ENCODE measurements at regions not wholly inside any gene's neighbourhood (a gene's known extent, or its start where the extent isn't known, plus 50 kb on each side); places are given as distances from the start of the nearest gene placed in this dataset.

- no peak for DNase-seq (ENCODE audit: low read depth in 2 of 2)
Observed at GRCh38 chr2:133768256-133768655, 200.0 kb upstream of the NCKAP5 start.

- no peak for DNase-seq (ENCODE audit: low read depth in 2 of 2)
Observed at GRCh38 chr2:133768658-133769435, 200.6 kb upstream of the NCKAP5 start.

- DNase-seq (ENCODE audit: low read depth in 2 of 2), result no peak
Observed at GRCh38 chr2:133773854-133774653, 205.8 kb upstream of the NCKAP5 start.

- no peak for DNase-seq (ENCODE audit: low read depth in 2 of 2)
Observed at GRCh38 chr2:133774654-133775015, 206.4 kb upstream of the NCKAP5 start.

GRCh38 chr2:133776936-133777573 is 208.8 kb upstream of the NCKAP5 start:
- DNase-seq (ENCODE audit: low read depth in 2 of 2), result no peak

GRCh38 chr2:133777574-133777960 is 209.3 kb upstream of the NCKAP5 start:
- no peak for DNase-seq (ENCODE audit: low read depth in 2 of 2)

- peak; percentile 54 to 62 for DNase-seq (ENCODE audit: low read depth in 2 of 2)
Observed at GRCh38 chr2:133780099-133780996, 212.1 kb upstream of the NCKAP5 start.

GRCh38 chr2:133780997-133781513 is 212.8 kb upstream of the NCKAP5 start:
- no peak for DNase-seq (ENCODE audit: low read depth in 2 of 2)

- DNase-seq (ENCODE audit: low read depth in 2 of 2), result peak in 1 of 2 experiments; percentile 16
Observed at GRCh38 chr2:133787207-133787606, 218.9 kb upstream of the NCKAP5 start.

GRCh38 chr2:133787651-133788050 is 219.4 kb upstream of the NCKAP5 start:
- DNase-seq (ENCODE audit: low read depth in 2 of 2), result no peak

- DNase-seq (ENCODE audit: low read depth in 2 of 2), result no peak
Observed at GRCh38 chr2:133788386-133788785, 220.1 kb upstream of the NCKAP5 start.

GRCh38 chr2:133789743-133790142 is 221.5 kb upstream of the NCKAP5 start:
- DNase-seq (ENCODE audit: low read depth in 2 of 2), result no peak

GRCh38 chr2:133790711-133791110 is 222.4 kb upstream of the NCKAP5 start:
- DNase-seq (ENCODE audit: low read depth in 2 of 2), result no peak

GRCh38 chr2:133791191-133791590 is 222.9 kb upstream of the NCKAP5 start:
- peak in 1 of 2 experiments; percentile 19 for DNase-seq (ENCODE audit: low read depth in 2 of 2)

- DNase-seq (ENCODE audit: low read depth in 2 of 2), result no peak
Observed at GRCh38 chr2:133792223-133792622, 224.0 kb upstream of the NCKAP5 start.

- no peak for DNase-seq (ENCODE audit: low read depth in 2 of 2)
Observed at GRCh38 chr2:133794114-133794513, 225.9 kb upstream of the NCKAP5 start.

- no peak for DNase-seq (ENCODE audit: low read depth in 2 of 2)
Observed at GRCh38 chr2:133801946-133802345, 233.7 kb upstream of the NCKAP5 start.

GRCh38 chr2:133802409-133803039 is 234.3 kb upstream of the NCKAP5 start:
- no peak for DNase-seq (ENCODE audit: low read depth in 2 of 2)

- DNase-seq (ENCODE audit: low read depth in 2 of 2), result no peak
Observed at GRCh38 chr2:133806564-133806963, 238.3 kb upstream of the NCKAP5 start.

- DNase-seq (ENCODE audit: low read depth in 2 of 2), result no peak
Observed at GRCh38 chr2:133809485-133809884, 241.2 kb upstream of the NCKAP5 start.

GRCh38 chr2:133810559-133810958 is 242.3 kb upstream of the NCKAP5 start:
- no peak for DNase-seq (ENCODE audit: low read depth in 2 of 2)

Data from fibroblast of skin of left biceps (primary cell).